AG04449 (cell line): ENCODE measurements at regions not wholly inside any gene's neighbourhood (a gene's known extent, or its start where the extent isn't known, plus 50 kb on each side); places are given as distances from the start of the nearest gene placed in this dataset.
"Not testable (repeated sequence)": the region's sequence is repeated elsewhere in the genome, so short reads cannot be mapped to it uniquely, and the experiment has no call there.

ENCODE experiments used
- CTCF ChIA-PET: fragments of 350-600 bp; formaldehyde crosslinking; extraction: SDS; loops from one replicate; lab custom pipeline; 2021; ENCODE audit warnings: antibody characterized with exemption; lab: Yijun Ruan, JAX
- POLR2A ChIA-PET: fragments of 400-600, 350-600 bp; formaldehyde crosslinking; extraction: SDS; loops from one replicate; lab custom pipeline; 2020; ENCODE audit warnings: antibody characterized with exemption, inconsistent platforms; lab: Yijun Ruan, JAX
- DNase-seq: peaks from one replicate; pipeline ENCODE4 v3.0.0-alpha.2; 2010; ENCODE audit warnings: low read depth, low spot score
- H3K4me3 ChIP-seq: 2 replicates; pipeline ENCODE4 v1.5.1; 2011; ENCODE audit warnings: low read depth, mild to moderate bottlenecking, control low read depth, low read length
- CTCF ChIP-seq: IDR thresholded peaks from one replicate; pipeline ENCODE4 v1.5.1; 2011; ENCODE audit warnings: mild to moderate bottlenecking, moderate library complexity, low read length, control low read depth, inconsistent platforms; ENCODE audit not compliant: insufficient read depth; ENCODE audit errors: missing control alignments

GRCh38 chrX:115410731-115411428, 121.4 kb downstream of the LUZP4 start:
- CTCF ChIA-PET, result no interaction called here
- no peak overlapping the region for H3K4me3 ChIP-seq
- POLR2A ChIA-PET, result no interaction called here
- no peak for DNase-seq
- TF ChIP-seq CTCF, result no peak

- no peak overlapping the region for H3K4me3 ChIP-seq
- no peak for DNase-seq
- POLR2A ChIA-PET, result no interaction called here
- CTCF ChIA-PET, result no interaction called here
- no peak for TF ChIP-seq CTCF
These were observed 123.8 kb downstream of the LUZP4 start for GRCh38 chrX:115413246-115413878.

- POLR2A ChIA-PET, result no interaction called here
- DNase-seq, result no peak
- CTCF ChIA-PET, result no interaction called here
- H3K4me3 ChIP-seq, result no peak overlapping the region
- no peak for TF ChIP-seq CTCF
These were observed 129.6 kb downstream of the LUZP4 start for GRCh38 chrX:115419069-115419468.

GRCh38 chrX:115423086-115423485, 133.6 kb downstream of the LUZP4 start:
- POLR2A ChIA-PET, result no interaction called here
- no peak for TF ChIP-seq CTCF
- H3K4me3 ChIP-seq, result no peak overlapping the region
- no peak for DNase-seq
- CTCF ChIA-PET, result no interaction called here

GRCh38 chrX:115425359-115425758, 135.6 kb upstream of the PLS3 start:
- no peak for DNase-seq
- ChIA-PET CTCF (no interaction called here), POLR2A (no interaction called here)
- no peak overlapping the region for H3K4me3 ChIP-seq
- no peak for TF ChIP-seq CTCF

- CTCF ChIA-PET, result no interaction called here
- TF ChIP-seq CTCF, result no peak
- DNase-seq, result no peak
- H3K4me3 ChIP-seq, result no peak overlapping the region
- POLR2A ChIA-PET, result no interaction called here
These were observed 133.0 kb upstream of the PLS3 start for GRCh38 chrX:115427861-115428410.

GRCh38 chrX:115434834-115435233, 126.1 kb upstream of the PLS3 start:
- DNase-seq, H3K4me3 ChIP-seq, POLR2A ChIA-PET: not testable (repeated sequence)
- CTCF ChIA-PET, result interaction anchor here (1.1 kb wide), 1 partner anchor 208 kb away, joined by 3 read pairs; no protein-coding TSS in a partner anchor
